ENCODE measurements at regions not wholly inside any gene's neighbourhood (a gene's known extent, or its start where the extent isn't known, plus 50 kb on each side); places are given as distances from the start of the nearest gene placed in this dataset.

GRCh38 chr15:95832668-95833067 lies 497.8 kb upstream of the NR2F2 start:
- no peak for TF ChIP-seq CTCF (IDR thresholded peaks at IDR 0.05)
- TF ChIP-seq POLR2A (IDR thresholded peaks at IDR 0.05) = no peak
